H9 (cell line): ENCODE measurements at regions not wholly inside any gene's neighbourhood (a gene's known extent, or its start where the extent isn't known, plus 50 kb on each side); places are given as distances from the start of the nearest gene placed in this dataset.

ENCODE experiments used
- DNase-seq: peaks from one replicate; pipeline ENCODE4 v3.0.0-alpha.2; 2017
- H2AFZ ChIP-seq: one replicate; pipeline ENCODE4 v1.6.1; 2013; ENCODE audit warnings: mild to moderate bottlenecking, low read length, control low read depth, moderate library complexity
- H2AK5ac ChIP-seq: 2 replicates; pipeline ENCODE4 v1.6.1; 2013; ENCODE audit warnings: low read length, control low read depth, mixed read lengths; ENCODE audit not compliant: insufficient read length
- H2BK120ac ChIP-seq: one replicate; pipeline ENCODE4 v1.6.1; 2013; ENCODE audit warnings: low read depth, mild to moderate bottlenecking, low read length, control low read depth, inconsistent platforms; ENCODE audit not compliant: poor library complexity, severe bottlenecking
- H2BK12ac ChIP-seq: 2 replicates; pipeline ENCODE4 v1.6.1; 2013; ENCODE audit warnings: low read length, control low read depth, mixed read lengths, low read depth; ENCODE audit not compliant: insufficient read length
- H2BK15ac ChIP-seq: 2 replicates; pipeline ENCODE4 v1.6.1; 2013; ENCODE audit warnings: low read depth, low read length, control low read depth
- H2BK20ac ChIP-seq: one replicate; pipeline ENCODE4 v1.6.1; 2013; ENCODE audit warnings: low read depth, mild to moderate bottlenecking, low read length, control low read depth, inconsistent platforms; ENCODE audit not compliant: poor library complexity, severe bottlenecking
- H2BK5ac ChIP-seq: 2 replicates; pipeline ENCODE4 v1.6.1; 2013; ENCODE audit warnings: low read length, control low read depth, mixed read lengths; ENCODE audit not compliant: insufficient read length
- H3K14ac ChIP-seq: 2 replicates; pipeline ENCODE4 v1.6.1; 2013; ENCODE audit warnings: low read length, control low read depth; ENCODE audit not compliant: insufficient read depth
- H3K18ac ChIP-seq: 2 replicates; pipeline ENCODE4 v1.6.1; 2013; ENCODE audit warnings: low read depth, mild to moderate bottlenecking, mixed read lengths, low read length, control low read depth; ENCODE audit not compliant: insufficient read length
- H3K23ac ChIP-seq: 2 replicates; pipeline ENCODE4 v1.6.1; 2013; ENCODE audit warnings: low read length, control low read depth, mixed read lengths, low read depth; ENCODE audit not compliant: insufficient read length
- H3K23me2 ChIP-seq: 2 replicates; pipeline ENCODE4 v1.6.1; 2013; ENCODE audit warnings: low read depth, mild to moderate bottlenecking, mixed read lengths, low read length, control low read depth; ENCODE audit not compliant: insufficient read length, poor library complexity, severe bottlenecking
- H3K27ac ChIP-seq: 2 replicates; pipeline ENCODE4 v1.5.1; 2013; ENCODE audit warnings: low read length, control low read depth, mixed read lengths, low read depth; ENCODE audit not compliant: insufficient read length
- H3K27me3 ChIP-seq: 2 replicates; pipeline ENCODE4 v1.6.1; 2013; ENCODE audit warnings: low read length, control low read depth, inconsistent platforms; ENCODE audit not compliant: insufficient read depth
- H3K4ac ChIP-seq: 2 replicates; pipeline ENCODE4 v1.6.1; 2013; ENCODE audit warnings: low read depth, mild to moderate bottlenecking, control low read depth, inconsistent platforms, low read length, moderate library complexity
- H3K4me1 ChIP-seq: 2 replicates; pipeline ENCODE4 v1.6.1; 2013; ENCODE audit warnings: low read length, control low read depth, inconsistent platforms; ENCODE audit not compliant: insufficient read depth
- H3K4me2 ChIP-seq: 2 replicates; pipeline ENCODE4 v1.6.1; 2013; ENCODE audit warnings: low read length, control low read depth, mixed read lengths; ENCODE audit not compliant: insufficient read length, insufficient read depth
- H3K56ac ChIP-seq: 2 replicates; pipeline ENCODE4 v1.6.1; 2013; ENCODE audit warnings: low read depth, mild to moderate bottlenecking, mixed read lengths, low read length, control low read depth; ENCODE audit not compliant: insufficient read length
- H3K79me1 ChIP-seq: 2 replicates; pipeline ENCODE4 v1.6.1; 2013; ENCODE audit warnings: low read depth, mild to moderate bottlenecking, moderate library complexity, low read length, control low read depth, inconsistent platforms; ENCODE audit not compliant: insufficient read depth, poor library complexity, severe bottlenecking
- H3K79me2 ChIP-seq: 2 replicates; pipeline ENCODE4 v1.6.1; 2013; ENCODE audit warnings: low read length, control low read depth, inconsistent platforms; ENCODE audit not compliant: insufficient read depth
- H3K9ac ChIP-seq: 2 replicates; pipeline ENCODE4 v1.6.1; 2013; ENCODE audit warnings: low read length, control low read depth, mixed read lengths; ENCODE audit not compliant: insufficient read length; ENCODE audit errors: extremely low read depth
- H3K9me3 ChIP-seq: one replicate; pipeline ENCODE4 v1.6.1; 2013; ENCODE audit warnings: low read depth, low read length, inconsistent platforms; ENCODE audit not compliant: control insufficient read depth
- H3T11ph ChIP-seq: one replicate; pipeline ENCODE4 v1.6.1; 2013; ENCODE audit warnings: mild to moderate bottlenecking, low read length, control low read depth, inconsistent platforms
- H4K20me1 ChIP-seq: one replicate; pipeline ENCODE4 v1.6.1; 2013; ENCODE audit not compliant: control insufficient read depth, insufficient read length, insufficient read depth
- H4K5ac ChIP-seq: 2 replicates; pipeline ENCODE4 v1.6.1; 2013; ENCODE audit warnings: low read depth, mild to moderate bottlenecking, mixed read lengths, low read length, control low read depth; ENCODE audit not compliant: insufficient read length
- H4K8ac ChIP-seq: replicated peaks from 2 replicates; pipeline ENCODE4 v1.6.1; 2013; ENCODE audit warnings: low read length, control low read depth, mixed read lengths, low read depth; ENCODE audit not compliant: insufficient read length
- H4K91ac ChIP-seq: 2 replicates; pipeline ENCODE4 v1.6.1; 2013; ENCODE audit warnings: low read depth, mild to moderate bottlenecking, moderate library complexity, mixed read lengths, low read length, control low read depth; ENCODE audit not compliant: insufficient read length
- H3K27ac Mint-ChIP-seq, 3 experiments: 2 replicates in 2 of 3; 3 replicates in 1 of 3; pipeline ENCODE4 v1.8.0; 2020 to 2021; ENCODE audit warnings: mixed read lengths in 3 of 3, mild to moderate bottlenecking in 1 of 3, moderate library complexity in 1 of 3
- H3K27me3 Mint-ChIP-seq: 2 replicates; pipeline ENCODE4 v1.8.0; 2021; ENCODE audit warnings: low read depth, mild to moderate bottlenecking, moderate library complexity, mixed read lengths
- H3K36me3 Mint-ChIP-seq, 3 experiments: 2 replicates in 2 of 3; 3 replicates in 1 of 3; pipeline ENCODE4 v1.8.0; 2020 to 2021; ENCODE audit warnings: low read depth in 3 of 3, mixed read lengths in 3 of 3; ENCODE audit not compliant: insufficient read depth in 1 of 3
- H3K4me1 Mint-ChIP-seq, 2 experiments: 2 replicates each; pipeline ENCODE4 v1.8.0; 2020; ENCODE audit warnings: mixed read lengths in 2 of 2
- H3K4me3 Mint-ChIP-seq, 2 experiments: 2 replicates in 1 of 2; 3 replicates in 1 of 2; pipeline ENCODE4 v1.8.0; 2020 to 2021; ENCODE audit warnings: mild to moderate bottlenecking in 2 of 2, mixed read lengths in 2 of 2, moderate library complexity in 1 of 2
- H3K9me3 Mint-ChIP-seq, 2 experiments: 2 replicates in 1 of 2; 3 replicates in 1 of 2; pipeline ENCODE4 v1.8.0; 2020; ENCODE audit warnings: mild to moderate bottlenecking in 2 of 2, mixed read lengths in 2 of 2, moderate library complexity in 1 of 2
- TF ChIP-seq, protein P1 (sequence below): fragments of 200-600 bp; sonication (generic); conservative IDR thresholded peaks from 3 replicates; pipeline ENCODE4 v1.8.0; 2021; ENCODE audit warnings: antibody characterized with exemption, mild to moderate bottlenecking

DNA sequence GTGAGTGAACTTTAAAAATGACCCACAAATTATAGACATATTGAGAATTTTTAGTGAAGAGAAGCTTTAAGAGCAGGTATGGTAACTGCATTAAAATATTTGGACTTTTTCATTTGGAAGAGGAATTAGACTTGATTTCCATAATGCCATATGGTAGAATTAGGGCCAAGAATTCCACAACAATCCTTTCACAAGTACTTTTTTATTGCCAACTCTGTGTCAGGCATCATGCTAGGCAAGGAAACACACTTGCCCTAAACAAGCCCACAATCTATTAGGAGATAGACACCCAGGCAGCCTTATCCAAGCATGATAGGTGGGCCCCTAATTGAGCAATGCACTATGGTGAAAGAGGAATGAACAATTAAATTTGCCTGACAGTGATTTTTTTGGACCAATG, 353.0 kb downstream of the TGFB2 start:
- Histone ChIP-seq H3K9me3 (no peaks in the 10 kb centered on the region), H3K14ac (no peak overlapping the region), H2AFZ (no peak overlapping the region), H3K4ac (no peak overlapping the region), H2AK5ac (no peak overlapping the region), H3K79me2 (no peaks in the 10 kb centered on the region), H2BK5ac (no peak overlapping the region), H4K91ac (no peak overlapping the region), H2BK12ac (no peak overlapping the region), H3K27me3 (no peaks in the 10 kb centered on the region), H3K23me2 (no peaks in the 10 kb centered on the region), H2BK120ac (no peak overlapping the region), H3K79me1 (no peaks in the 10 kb centered on the region), H4K8ac (no peak overlapping the region), H3T11ph (no peak overlapping the region), H3K18ac (no peak overlapping the region), H3K4me2 (no peak overlapping the region), H4K5ac (no peak overlapping the region), H3K23ac (no peak overlapping the region), H2BK15ac (no peak overlapping the region), H2BK20ac (no peak overlapping the region), H3K4me1 (peaks cover 5% of the 10 kb centered on the region; the same call in 1 of the 2 replicates), H3K9ac (no peak overlapping the region), H4K20me1 (no peaks in the 10 kb centered on the region), H3K27ac (no peak overlapping the region), H3K56ac (no peak overlapping the region)
- no peaks in the 10 kb centered on the region for H3K27me3 Mint-ChIP-seq
- H3K4me1 Mint-ChIP-seq: peaks cover 5% of the 10 kb centered on the region in 2 experiments; a peak in 3 of 4 replicates
- H3K4me3 Mint-ChIP-seq: no peak overlapping the region
- no peak overlapping the region for H3K27ac Mint-ChIP-seq
- no peaks in the 10 kb centered on the region for H3K9me3 Mint-ChIP-seq
- DNase-seq: no peak
- H3K36me3 Mint-ChIP-seq: no peaks in the 10 kb centered on the region
- TF ChIP-seq, protein P1, sequence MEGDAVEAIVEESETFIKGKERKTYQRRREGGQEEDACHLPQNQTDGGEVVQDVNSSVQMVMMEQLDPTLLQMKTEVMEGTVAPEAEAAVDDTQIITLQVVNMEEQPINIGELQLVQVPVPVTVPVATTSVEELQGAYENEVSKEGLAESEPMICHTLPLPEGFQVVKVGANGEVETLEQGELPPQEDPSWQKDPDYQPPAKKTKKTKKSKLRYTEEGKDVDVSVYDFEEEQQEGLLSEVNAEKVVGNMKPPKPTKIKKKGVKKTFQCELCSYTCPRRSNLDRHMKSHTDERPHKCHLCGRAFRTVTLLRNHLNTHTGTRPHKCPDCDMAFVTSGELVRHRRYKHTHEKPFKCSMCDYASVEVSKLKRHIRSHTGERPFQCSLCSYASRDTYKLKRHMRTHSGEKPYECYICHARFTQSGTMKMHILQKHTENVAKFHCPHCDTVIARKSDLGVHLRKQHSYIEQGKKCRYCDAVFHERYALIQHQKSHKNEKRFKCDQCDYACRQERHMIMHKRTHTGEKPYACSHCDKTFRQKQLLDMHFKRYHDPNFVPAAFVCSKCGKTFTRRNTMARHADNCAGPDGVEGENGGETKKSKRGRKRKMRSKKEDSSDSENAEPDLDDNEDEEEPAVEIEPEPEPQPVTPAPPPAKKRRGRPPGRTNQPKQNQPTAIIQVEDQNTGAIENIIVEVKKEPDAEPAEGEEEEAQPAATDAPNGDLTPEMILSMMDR: no peak
